ENCODE measurements at regions not wholly inside any gene's neighbourhood (a gene's known extent, or its start where the extent isn't known, plus 50 kb on each side); places are given as distances from the start of the nearest gene placed in this dataset.

DNA sequence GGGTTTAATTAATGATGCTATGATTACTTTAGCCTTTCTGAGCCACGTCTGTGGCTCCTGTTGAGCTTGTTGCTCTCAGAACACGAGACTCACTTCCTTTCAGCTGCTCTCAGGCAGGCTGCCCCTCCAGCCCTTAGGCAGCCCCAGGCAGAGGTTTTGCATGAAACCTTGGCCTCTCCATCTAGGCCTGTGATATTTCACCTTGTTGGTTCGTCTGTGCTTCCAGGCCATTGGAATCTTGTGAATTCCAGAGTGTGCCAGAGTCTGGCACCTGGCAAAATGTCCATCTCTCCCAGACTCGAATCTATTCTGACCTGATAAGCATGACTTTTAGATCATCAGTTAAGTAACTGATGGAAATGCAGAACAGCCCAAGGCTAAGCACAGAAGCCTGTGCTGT, 254.1 kb downstream of the LOXHD1 start:
- TF ChIP-seq, protein P1, sequence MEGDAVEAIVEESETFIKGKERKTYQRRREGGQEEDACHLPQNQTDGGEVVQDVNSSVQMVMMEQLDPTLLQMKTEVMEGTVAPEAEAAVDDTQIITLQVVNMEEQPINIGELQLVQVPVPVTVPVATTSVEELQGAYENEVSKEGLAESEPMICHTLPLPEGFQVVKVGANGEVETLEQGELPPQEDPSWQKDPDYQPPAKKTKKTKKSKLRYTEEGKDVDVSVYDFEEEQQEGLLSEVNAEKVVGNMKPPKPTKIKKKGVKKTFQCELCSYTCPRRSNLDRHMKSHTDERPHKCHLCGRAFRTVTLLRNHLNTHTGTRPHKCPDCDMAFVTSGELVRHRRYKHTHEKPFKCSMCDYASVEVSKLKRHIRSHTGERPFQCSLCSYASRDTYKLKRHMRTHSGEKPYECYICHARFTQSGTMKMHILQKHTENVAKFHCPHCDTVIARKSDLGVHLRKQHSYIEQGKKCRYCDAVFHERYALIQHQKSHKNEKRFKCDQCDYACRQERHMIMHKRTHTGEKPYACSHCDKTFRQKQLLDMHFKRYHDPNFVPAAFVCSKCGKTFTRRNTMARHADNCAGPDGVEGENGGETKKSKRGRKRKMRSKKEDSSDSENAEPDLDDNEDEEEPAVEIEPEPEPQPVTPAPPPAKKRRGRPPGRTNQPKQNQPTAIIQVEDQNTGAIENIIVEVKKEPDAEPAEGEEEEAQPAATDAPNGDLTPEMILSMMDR (IDR thresholded peaks at IDR 0.05; ENCODE audit: low read depth, low read length), result no peak
- TF ChIP-seq POLR2A (IDR thresholded peaks at IDR 0.05; ENCODE audit: extremely low read depth, insufficient read length) (no peak), MYC (IDR thresholded peaks at IDR 0.05; ENCODE audit: low read depth, low read length) (no peak)
- TF ChIP-seq, protein P2, sequence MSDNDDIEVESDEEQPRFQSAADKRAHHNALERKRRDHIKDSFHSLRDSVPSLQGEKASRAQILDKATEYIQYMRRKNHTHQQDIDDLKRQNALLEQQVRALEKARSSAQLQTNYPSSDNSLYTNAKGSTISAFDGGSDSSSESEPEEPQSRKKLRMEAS (IDR thresholded peaks at IDR 0.05; ENCODE audit: low read depth, low read length), result no peak
- no peak overlapping the region for H3K4me3 ChIP-seq (ENCODE audit: low read depth, low read length)

GRCh38 chr18:46405832-46406538, 251.0 kb downstream of the LOXHD1 start:
- no peak overlapping the region for H3K4me3 ChIP-seq (ENCODE audit: low read depth, low read length)
- TF ChIP-seq, protein P1 (IDR thresholded peaks at IDR 0.05; ENCODE audit: low read depth, low read length), result no peak
- TF ChIP-seq POLR2A (IDR thresholded peaks at IDR 0.05; ENCODE audit: extremely low read depth, insufficient read length) (no peak), MYC (IDR thresholded peaks at IDR 0.05; ENCODE audit: low read depth, low read length) (no peak)
- TF ChIP-seq, protein P2 (IDR thresholded peaks at IDR 0.05; ENCODE audit: low read depth, low read length), result no peak
- no peak for DNase-seq (ENCODE audit: low read depth)

More for the DNA sequence above, 254.1 kb downstream of the LOXHD1 start:
- DNase-seq (ENCODE audit: low read depth), result no peak

DNA sequence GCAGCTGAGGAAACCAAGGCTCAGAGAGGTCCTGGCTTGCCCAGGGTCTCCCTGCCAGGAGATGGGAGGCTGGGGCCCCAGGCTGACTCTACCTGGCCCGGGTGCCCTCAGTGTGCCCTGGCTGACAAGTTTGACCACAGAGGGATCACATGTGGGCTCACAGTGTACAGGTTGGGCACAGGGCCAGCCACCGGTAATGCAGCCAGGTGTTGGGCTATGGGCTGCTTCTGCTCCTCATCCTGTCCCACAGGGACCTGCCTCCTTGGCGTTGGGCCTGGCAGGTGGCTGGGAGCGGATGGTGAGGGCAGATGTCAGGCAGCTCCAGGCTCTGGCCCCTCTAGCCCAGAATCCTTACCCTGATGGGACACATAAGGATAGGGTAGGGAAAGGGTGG, 250.5 kb downstream of the LOXHD1 start:
- DNase-seq (ENCODE audit: low read depth), result no peak
- no peak overlapping the region for H3K4me3 ChIP-seq (ENCODE audit: low read depth, low read length)
- TF ChIP-seq, protein P1 (IDR thresholded peaks at IDR 0.05; ENCODE audit: low read depth, low read length), result no peak
- no peak for TF ChIP-seq MYC (IDR thresholded peaks at IDR 0.05; ENCODE audit: low read depth, low read length)
- no peak for TF ChIP-seq POLR2A (IDR thresholded peaks at IDR 0.05; ENCODE audit: extremely low read depth, insufficient read length)
- TF ChIP-seq, protein P2 (IDR thresholded peaks at IDR 0.05; ENCODE audit: low read depth, low read length), result no peak

DNA sequence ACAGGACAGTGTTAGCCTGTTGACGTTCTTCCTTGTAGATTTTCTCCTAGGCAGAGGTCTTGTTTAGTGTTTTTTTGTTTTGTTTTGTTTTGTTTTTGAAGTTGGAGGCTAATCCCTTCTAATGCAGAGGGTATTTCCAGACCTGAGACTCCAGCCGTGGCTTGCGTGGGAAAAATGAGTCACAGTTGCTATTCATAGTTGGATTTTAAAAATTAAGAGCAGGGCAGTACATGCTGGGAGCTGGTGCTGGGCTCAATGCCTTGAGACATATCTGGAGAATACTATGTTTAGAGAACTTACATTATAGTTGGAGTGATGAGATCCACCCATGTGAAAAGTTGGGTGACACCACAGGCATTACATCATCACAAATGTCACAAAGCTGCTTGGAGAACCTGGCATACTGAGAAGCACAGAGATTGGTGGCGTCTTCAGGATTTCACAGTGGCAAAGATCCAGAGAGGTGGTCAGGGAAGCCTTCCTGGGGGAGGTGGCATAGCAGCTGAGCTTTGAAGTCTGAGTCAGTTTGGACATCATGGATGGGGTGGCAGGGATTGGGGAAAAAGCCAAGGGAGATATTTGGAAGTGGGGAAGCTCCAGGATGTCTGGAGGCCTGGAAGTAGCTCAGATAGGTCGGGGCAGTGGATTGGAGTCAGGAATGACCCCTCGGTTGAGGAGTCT, 249.4 kb downstream of the LOXHD1 start:
- H3K4me3 ChIP-seq (ENCODE audit: low read depth, low read length), result no peak overlapping the region
- TF ChIP-seq, protein P1 (IDR thresholded peaks at IDR 0.05; ENCODE audit: low read depth, low read length), result no peak
- no peak for TF ChIP-seq POLR2A (IDR thresholded peaks at IDR 0.05; ENCODE audit: extremely low read depth, insufficient read length)
- no peak for TF ChIP-seq MYC (IDR thresholded peaks at IDR 0.05; ENCODE audit: low read depth, low read length)
- TF ChIP-seq, protein P2 (IDR thresholded peaks at IDR 0.05; ENCODE audit: low read depth, low read length), result no peak

DNA sequence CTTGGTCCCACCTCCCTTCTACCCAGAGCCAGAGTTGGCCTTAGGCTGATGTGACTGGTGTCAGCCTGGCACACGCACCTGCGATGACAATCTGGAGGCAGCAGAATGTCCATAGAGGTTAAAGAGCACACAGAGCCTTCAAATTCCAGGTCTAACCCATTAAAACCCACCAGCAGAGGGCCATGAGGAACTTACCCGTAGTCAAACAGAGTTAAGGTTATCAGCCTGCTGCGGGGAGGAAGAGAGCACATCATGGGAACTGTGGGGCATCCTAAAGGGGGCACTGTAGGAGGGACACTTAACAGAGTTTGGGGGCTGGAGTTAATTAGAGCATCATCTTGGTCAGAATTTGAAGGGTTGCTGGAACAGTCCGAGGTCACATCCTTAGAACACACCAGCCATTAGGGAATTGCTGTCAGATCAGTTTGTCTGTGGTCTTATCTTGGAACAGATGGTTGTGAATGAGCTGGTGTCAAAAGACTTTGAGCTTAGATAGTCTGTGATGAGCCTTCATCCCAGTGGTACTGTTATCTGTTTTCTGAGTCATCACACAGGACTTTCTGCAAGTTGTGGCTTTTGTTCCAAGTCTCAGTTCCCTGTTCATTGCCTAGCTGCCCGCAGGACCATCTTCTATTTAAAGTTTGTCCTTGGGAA, 248.6 kb downstream of the LOXHD1 start:
- DNase-seq (ENCODE audit: low read depth), result peak; percentile 37
- no peak overlapping the region for H3K4me3 ChIP-seq (ENCODE audit: low read depth, low read length)
- TF ChIP-seq, protein P1 (IDR thresholded peaks at IDR 0.05; ENCODE audit: low read depth, low read length), result peak; percentile 28
- TF ChIP-seq MYC (IDR thresholded peaks at IDR 0.05; ENCODE audit: low read depth, low read length), result no peak

More for the DNA sequence above, 249.4 kb downstream of the LOXHD1 start:
- no peak for DNase-seq (ENCODE audit: low read depth)
